ENCODE measurements at regions not wholly inside any gene's neighbourhood (a gene's known extent, or its start where the extent isn't known, plus 50 kb on each side); places are given as distances from the start of the nearest gene placed in this dataset.

- H3K4me3 ChIP-seq = no peak overlapping the region
- 81 to 86% (median 85%) methylated on average over 7 to 8 of the region's 8 CpGs for WGBS, 3 donors
- TF ChIP-seq POLR2A (IDR thresholded peaks at IDR 0.05) (no peak), EP300 (IDR thresholded peaks at IDR 0.05) (no peak), CTCF (IDR thresholded peaks at IDR 0.05) (no peak)
- no peaks in the 10 kb centered on the region for H3K27me3 ChIP-seq
- intact Hi-C loops (cut with DNase I) = no loop called here
- H3K4me1 ChIP-seq (ENCODE audit: insufficient read depth) = no peaks in the 10 kb centered on the region
- H3K36me3 ChIP-seq = no peaks in the 10 kb centered on the region
- H3K27ac ChIP-seq = no peak overlapping the region
- no peaks in the 10 kb centered on the region for H3K9me3 ChIP-seq
- no peak for DNase-seq
Measured at GRCh38 chr10:130560573-130560972, 424.4 kb downstream of the GLRX3 start.

GRCh38 chr10:130561681-130562080, 425.5 kb downstream of the GLRX3 start:
- no peak for TF ChIP-seq CTCF (IDR thresholded peaks at IDR 0.05)
- no peak for TF ChIP-seq POLR2A (IDR thresholded peaks at IDR 0.05)
- no peak for TF ChIP-seq EP300 (IDR thresholded peaks at IDR 0.05)
- intact Hi-C loops (cut with DNase I) = no loop called here
- H3K4me3 ChIP-seq = no peak overlapping the region
- no peaks in the 10 kb centered on the region for H3K27me3 ChIP-seq
- 53 to 75% (median 65%) methylated on average over 1 of the region's 1 CpG for whole genome bisulfite sequencing, 3 donors
- no peaks in the 10 kb centered on the region for H3K9me3 ChIP-seq
- H3K4me1 ChIP-seq (ENCODE audit: insufficient read depth) = no peaks in the 10 kb centered on the region
- no peaks in the 10 kb centered on the region for H3K36me3 ChIP-seq
- DNase-seq = no peak
- H3K27ac ChIP-seq = no peak overlapping the region

GRCh38 chr10:130567011-130567410, 430.8 kb downstream of the GLRX3 start:
- DNase-seq = no peak
- 67 to 68% (median 68%) methylated on average over 12 of the region's 12 CpGs for WGBS, 3 donors
- intact Hi-C loops (cut with DNase I) = no loop called here
- Histone ChIP-seq H3K36me3 (no peaks in the 10 kb centered on the region), H3K4me3 (no peak overlapping the region), H3K9me3 (no peaks in the 10 kb centered on the region), H3K4me1 (ENCODE audit: insufficient read depth) (no peaks in the 10 kb centered on the region), H3K27me3 (no peaks in the 10 kb centered on the region), H3K27ac (no peak overlapping the region)
- TF ChIP-seq POLR2A (IDR thresholded peaks at IDR 0.05) (no peak), EP300 (IDR thresholded peaks at IDR 0.05) (no peak), CTCF (IDR thresholded peaks at IDR 0.05) (no peak)

GRCh38 chr10:130567436-130567835, 431.2 kb downstream of the GLRX3 start:
- H3K27ac ChIP-seq = no peak overlapping the region
- TF ChIP-seq CTCF (IDR thresholded peaks at IDR 0.05) (no peak), EP300 (IDR thresholded peaks at IDR 0.05) (no peak), POLR2A (IDR thresholded peaks at IDR 0.05) (no peak)
- H3K4me3 ChIP-seq = no peak overlapping the region
- no peaks in the 10 kb centered on the region for H3K27me3 ChIP-seq
- intact Hi-C loops (cut with DNase I) = no loop called here
- no peaks in the 10 kb centered on the region for H3K9me3 ChIP-seq
- no peaks in the 10 kb centered on the region for H3K36me3 ChIP-seq
- no peak for DNase-seq
- H3K4me1 ChIP-seq (ENCODE audit: insufficient read depth) = no peaks in the 10 kb centered on the region
- WGBS, 3 donors = 89 to 96% (median 93%) methylated on average over 31 of the region's 31 CpGs

GRCh38 chr10:130568246-130568645, 432.1 kb downstream of the GLRX3 start:
- H3K36me3 ChIP-seq = no peaks in the 10 kb centered on the region
- intact Hi-C loops (cut with DNase I) = no loop called here
- no peak for TF ChIP-seq EP300 (IDR thresholded peaks at IDR 0.05)
- TF ChIP-seq CTCF (IDR thresholded peaks at IDR 0.05) = no peak
- no peak for TF ChIP-seq POLR2A (IDR thresholded peaks at IDR 0.05)
- no peaks in the 10 kb centered on the region for H3K9me3 ChIP-seq
- H3K27me3 ChIP-seq = no peaks in the 10 kb centered on the region
- DNase-seq = no peak
- 85 to 88% (median 87%) methylated on average over 18 of the region's 18 CpGs for WGBS, 3 donors
- H3K4me1 ChIP-seq (ENCODE audit: insufficient read depth) = no peaks in the 10 kb centered on the region
- H3K27ac ChIP-seq = no peak overlapping the region
- H3K4me3 ChIP-seq = no peak overlapping the region

Measured in ovary (tissue), 7 donors.